Right lobe of liver (tissue), 6 donors: ENCODE measurements at regions not wholly inside any gene's neighbourhood (a gene's known extent, or its start where the extent isn't known, plus 50 kb on each side); places are given as distances from the start of the nearest gene placed in this dataset.

Experiments
- ATAC-seq, 4 donors: fragments of 200-7000 bp; cut with Tn5 transposase; one replicate each; pipeline ENCODE4 v1.9.1; 2020; ENCODE audit warnings: mild to moderate bottlenecking in 4 of 4, moderate library complexity in 4 of 4
- DNase-seq, 3 donors: peaks; one replicate each; pipeline ENCODE4 v3.0.0-alpha.2; 2020
- H3K27ac ChIP-seq, 3 donors: fragments of 200-600 bp; one replicate each; pipeline ENCODE4 v1.8.0; 2022
- H3K27me3 ChIP-seq, 2 donors: fragments of 200-600 bp; one replicate each; pipeline ENCODE4 v1.8.0; 2022
- H3K36me3 ChIP-seq, 4 donors: fragments of 200-600 bp; sonication (generic) in 1 of 4; one replicate each; pipeline versions ENCODE4 v1.5.1 to v1.8.0; 2017 to 2022; ENCODE audit warnings: control low read depth in 1 of 4
- H3K4me1 ChIP-seq, 4 donors: fragments of 200-600 bp; sonication (generic) in 1 of 4; one replicate each; pipeline versions ENCODE4 v1.5.1 to v1.8.0; 2017 to 2022; ENCODE audit warnings: control low read depth in 1 of 4
- H3K4me3 ChIP-seq, 3 donors: fragments of 200-600 bp; one replicate each; pipeline ENCODE4 v1.8.0; 2022
- H3K9me3 ChIP-seq, 4 donors: fragments of 200-600 bp; sonication (generic) in 1 of 4; one replicate each; pipeline versions ENCODE4 v1.5.1 to v1.8.0; 2017 to 2022; ENCODE audit warnings: control low read depth in 1 of 4
- POLR2A ChIP-seq: fragments of 450-650 bp; IDR thresholded peaks from one replicate; pipeline ENCODE4 v1.6.1; 2017; ENCODE audit warnings: antibody characterized with exemption, mild to moderate bottlenecking
- WGBS: methylation state at CpG from one replicate; pipeline ENCODE4 v1.1.6; 2018; ENCODE audit warnings: low coverage, low lambda C conversion rate; ENCODE audit not compliant: insufficient coverage; ENCODE audit errors: missing lambda C conversion rate; 5-methylcytosine and 5-hydroxymethylcytosine counted together
- intact Hi-C, 2 donors: fragments of 100-400 bp; cut with DNase I; formaldehyde crosslinking; loops; one replicate each; pipeline versions ENCODE4 v1.11.2 to v1.14.1; 2022
- TF ChIP-seq, protein P1 (sequence below), 4 donors: fragments of 200-600 bp in 3 of 4; fragments of 450-650 bp in 1 of 4; IDR thresholded peaks; one replicate each; pipeline versions ENCODE4 v1.5.1 to v1.8.0; 2016 to 2022; ENCODE audit warnings: antibody characterized with exemption in 4 of 4, mild to moderate bottlenecking in 2 of 4
- donor health status: DM: no; HTN: yes; CAD: no.
- donor health status: DM: no; HTN: no; CAD: no.
- donor health status: DM: no; HTN: no; CAD: no.
- donor health status: DM: no; HTN: yes; CAD: no.
- donor health status: DM: no; HTN: yes; CAD: no.

DNA sequence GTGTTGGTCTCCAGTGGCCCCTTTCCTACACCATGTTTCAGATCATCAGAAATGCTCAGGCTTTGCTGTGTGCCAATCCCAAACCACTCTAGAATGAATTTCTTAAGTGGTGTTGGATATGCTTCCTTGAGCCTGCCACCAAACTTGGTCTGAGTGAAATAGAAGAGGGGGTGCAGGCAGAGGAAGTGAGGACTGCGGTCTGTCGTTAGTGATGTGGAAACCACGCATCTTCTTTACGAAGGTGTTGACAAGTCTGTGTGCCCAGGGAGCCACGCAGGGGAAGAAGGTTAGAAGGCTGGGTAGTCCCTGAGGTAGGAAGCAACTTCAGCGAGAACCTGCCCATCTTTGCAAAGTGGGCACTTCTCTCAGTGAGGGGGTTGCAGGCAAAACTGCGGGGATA is 187.4 kb upstream of the NAV2 start:
- H3K9me3 ChIP-seq: no peaks in the 10 kb centered on the region
- no peak for TF ChIP-seq POLR2A
- TF ChIP-seq, protein P1, sequence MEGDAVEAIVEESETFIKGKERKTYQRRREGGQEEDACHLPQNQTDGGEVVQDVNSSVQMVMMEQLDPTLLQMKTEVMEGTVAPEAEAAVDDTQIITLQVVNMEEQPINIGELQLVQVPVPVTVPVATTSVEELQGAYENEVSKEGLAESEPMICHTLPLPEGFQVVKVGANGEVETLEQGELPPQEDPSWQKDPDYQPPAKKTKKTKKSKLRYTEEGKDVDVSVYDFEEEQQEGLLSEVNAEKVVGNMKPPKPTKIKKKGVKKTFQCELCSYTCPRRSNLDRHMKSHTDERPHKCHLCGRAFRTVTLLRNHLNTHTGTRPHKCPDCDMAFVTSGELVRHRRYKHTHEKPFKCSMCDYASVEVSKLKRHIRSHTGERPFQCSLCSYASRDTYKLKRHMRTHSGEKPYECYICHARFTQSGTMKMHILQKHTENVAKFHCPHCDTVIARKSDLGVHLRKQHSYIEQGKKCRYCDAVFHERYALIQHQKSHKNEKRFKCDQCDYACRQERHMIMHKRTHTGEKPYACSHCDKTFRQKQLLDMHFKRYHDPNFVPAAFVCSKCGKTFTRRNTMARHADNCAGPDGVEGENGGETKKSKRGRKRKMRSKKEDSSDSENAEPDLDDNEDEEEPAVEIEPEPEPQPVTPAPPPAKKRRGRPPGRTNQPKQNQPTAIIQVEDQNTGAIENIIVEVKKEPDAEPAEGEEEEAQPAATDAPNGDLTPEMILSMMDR (IDR thresholded peaks at IDR 0.05): no peak
- DNase-seq (no peak), ATAC-seq (no peak)
- peaks cover 0 to 20% (median 8%) of the 10 kb centered on the region in 4 donors for H3K4me1 ChIP-seq
- no peaks in the 10 kb centered on the region for H3K36me3 ChIP-seq
- no peak overlapping the region for H3K4me3 ChIP-seq
- H3K27ac ChIP-seq: peak overlapping the region in 1 of 3 donors; percentile 82
- WGBS: 62% methylated on average over 6 of the region's 7 CpGs
- intact Hi-C loops: no loop called here
- no peaks in the 10 kb centered on the region for H3K27me3 ChIP-seq

DNA sequence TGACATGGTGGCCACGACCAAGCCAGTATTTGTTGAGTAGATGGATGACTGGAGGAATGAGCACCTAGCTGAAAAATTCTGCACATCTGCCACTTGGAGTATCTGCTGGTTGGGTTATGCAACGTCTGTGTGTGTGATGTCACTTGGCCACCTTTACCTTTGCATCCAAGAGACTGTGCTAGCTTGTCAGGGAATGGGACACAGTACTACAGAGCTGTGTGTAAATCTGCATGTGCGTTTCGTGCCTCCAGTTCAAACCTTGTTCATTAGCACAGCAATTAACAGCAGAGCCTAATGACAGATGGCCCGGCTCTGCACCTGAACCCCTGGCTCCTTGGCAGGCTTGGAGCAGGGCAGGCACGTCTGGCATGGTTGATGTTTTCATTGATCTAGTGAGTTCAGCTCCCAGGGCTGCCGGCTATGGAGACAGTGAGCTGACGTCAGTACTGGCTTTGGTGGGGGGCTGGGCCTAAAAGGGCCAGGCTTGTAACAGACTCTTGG is 188.4 kb upstream of the NAV2 start:
- H3K27ac ChIP-seq: peak overlapping the region in 2 of 3 donors; percentile 61 to 82
- peaks cover 0 to 20% (median 8%) of the 10 kb centered on the region in 4 donors for H3K4me1 ChIP-seq
- peak; percentile 93 to 95 (median 93) for ATAC-seq
- H3K9me3 ChIP-seq: no peaks in the 10 kb centered on the region
- intact Hi-C loops: no loop called here
- peak; percentile 80 to 93 (median 92) for DNase-seq
- 8% methylated on average over 6 of the region's 8 CpGs for whole genome bisulfite sequencing
- peak overlapping the region in 1 of 3 donors; percentile 25 for H3K4me3 ChIP-seq
- TF ChIP-seq, protein P1 (IDR thresholded peaks at IDR 0.05): peak in 1 of 4 donors; percentile 11
- no peak for TF ChIP-seq POLR2A
- H3K27me3 ChIP-seq: no peaks in the 10 kb centered on the region
- H3K36me3 ChIP-seq: no peaks in the 10 kb centered on the region

DNA sequence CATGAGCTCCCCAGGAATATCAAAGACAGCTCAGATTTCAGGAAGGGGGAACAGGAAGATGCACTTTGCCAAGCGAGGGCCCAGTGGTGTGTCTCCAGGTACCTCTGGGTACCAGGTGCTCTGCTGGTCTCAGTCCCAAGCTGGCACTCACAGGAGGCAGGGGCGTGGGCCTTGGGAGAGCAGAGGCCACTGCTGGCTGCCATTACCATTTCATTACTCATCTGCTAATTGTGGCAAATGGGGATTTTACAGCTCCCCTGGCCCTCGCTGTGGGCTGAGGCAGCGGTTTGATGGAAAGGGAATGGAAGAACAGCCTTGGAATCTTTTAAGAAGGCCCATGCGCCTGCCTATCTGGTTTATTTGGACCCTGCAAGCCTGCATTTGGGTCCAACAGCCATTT is 192.0 kb upstream of the NAV2 start:
- intact Hi-C loops: no loop called here
- H3K36me3 ChIP-seq: no peaks in the 10 kb centered on the region
- H3K27me3 ChIP-seq: no peaks in the 10 kb centered on the region
- no peak for DNase-seq
- no peaks in the 10 kb centered on the region for H3K9me3 ChIP-seq
- no peak for ATAC-seq
- TF ChIP-seq, protein P1 (IDR thresholded peaks at IDR 0.05): no peak
- no peak for TF ChIP-seq POLR2A
- H3K4me1 ChIP-seq: peaks cover 0 to 20% (median 8%) of the 10 kb centered on the region in 4 donors
- H3K27ac ChIP-seq: no peak overlapping the region
- H3K4me3 ChIP-seq: no peak overlapping the region
- WGBS: no CpG with 5 or more reads among the region's 5 CpGs

DNA sequence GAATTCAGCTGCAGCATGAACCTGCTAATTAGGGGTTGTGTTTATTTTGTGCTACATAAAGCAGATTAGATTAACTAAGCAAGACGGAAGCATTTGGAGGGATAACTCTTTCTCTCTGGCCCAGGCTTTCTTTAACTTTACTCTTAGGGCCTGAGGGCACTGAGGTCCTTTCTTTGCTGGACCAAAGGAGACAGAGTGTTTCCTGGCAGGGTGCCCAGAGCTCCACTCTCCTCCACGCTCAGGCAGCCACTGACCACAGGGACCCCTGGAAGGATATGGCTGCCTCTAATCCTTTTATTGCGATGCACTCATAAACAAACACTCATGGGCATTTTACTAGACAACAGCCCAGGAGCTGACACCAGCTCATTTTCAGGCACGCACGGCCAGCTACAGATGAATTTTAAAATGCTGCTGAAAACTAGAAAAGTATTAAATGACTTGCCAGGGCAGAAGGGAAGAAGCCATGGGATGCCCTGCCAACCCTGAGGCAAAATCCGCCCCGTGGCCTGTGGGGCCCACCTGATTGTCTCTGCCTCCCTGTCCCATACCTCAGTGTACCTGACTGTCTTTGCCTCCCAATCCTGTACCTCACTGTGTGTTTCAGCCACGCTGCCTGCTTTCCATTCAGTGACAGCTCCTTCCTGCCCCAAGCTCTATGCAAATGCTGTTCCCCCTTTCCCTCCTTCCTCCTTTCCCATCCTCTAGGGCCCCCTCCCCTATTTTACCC is 192.6 kb upstream of the NAV2 start:
- no peak overlapping the region for H3K4me3 ChIP-seq
- H3K36me3 ChIP-seq: no peaks in the 10 kb centered on the region
- DNase-seq (peak in 1 of 3 donors; percentile 54), ATAC-seq (peak in 1 of 4 donors; percentile 16)
- intact Hi-C loops: loop anchor here in 1 of 2 donors (10.0 kb wide), 1 partner anchor 75 kb away; no protein-coding TSS in a partner anchor
- peaks cover 0 to 19% (median 7%) of the 10 kb centered on the region in 4 donors for H3K4me1 ChIP-seq
- H3K27ac ChIP-seq: no peak overlapping the region
- TF ChIP-seq, protein P1 (IDR thresholded peaks at IDR 0.05): no peak
- no peak for TF ChIP-seq POLR2A
- 59% methylated on average over 5 of the region's 8 CpGs for WGBS
- no peaks in the 10 kb centered on the region for H3K9me3 ChIP-seq
- no peaks in the 10 kb centered on the region for H3K27me3 ChIP-seq
